H1 (cell line): ENCODE measurements at regions not wholly inside any gene's neighbourhood (a gene's known extent, or its start where the extent isn't known, plus 50 kb on each side); places are given as distances from the start of the nearest gene placed in this dataset.

Source experiments
- BCL11A ChIP-seq, 2 experiments: IDR thresholded peaks; one replicate each; pipeline ENCODE4 v1.6.1; 2011; ENCODE audit warnings: low read depth in 2 of 2, low read length in 2 of 2, mild to moderate bottlenecking in 2 of 2
- CHD7 ChIP-seq: fragments of 300-600 bp; sonication (generic); IDR thresholded peaks from 2 replicates; pipeline ENCODE4 v1.7.1; 2012; ENCODE audit warnings: low read length, moderate library complexity, mild to moderate bottlenecking, inconsistent platforms; ENCODE audit not compliant: insufficient replicate concordance
- EZH2 ChIP-seq: fragments of 200-600 bp; sonication (generic); IDR thresholded peaks from 2 replicates; pipeline ENCODE4 v1.7.1; 2012; ENCODE audit warnings: low read depth, mild to moderate bottlenecking, moderate library complexity, low read length, inconsistent platforms; ENCODE audit not compliant: severe bottlenecking
- GABPA ChIP-seq: IDR thresholded peaks from 2 replicates; pipeline ENCODE4 v1.6.1; 2011; ENCODE audit warnings: mild to moderate bottlenecking, low read length, moderate library complexity, borderline replicate concordance; ENCODE audit not compliant: insufficient read depth
- GTF2F1 ChIP-seq: IDR thresholded peaks from 2 replicates; pipeline ENCODE4 v1.6.1; 2012; ENCODE audit warnings: low read depth, low read length, improper control_type of control experiment, borderline replicate concordance
- MAFK ChIP-seq: IDR thresholded peaks from 2 replicates; pipeline ENCODE4 v1.6.1; 2012; ENCODE audit warnings: low read depth, mild to moderate bottlenecking, improper control_type of control experiment, low read length
- RNF2 ChIP-seq: fragments of 200-900, 300-1000 bp; sonication (generic); IDR thresholded peaks from 2 replicates; pipeline ENCODE4 v1.7.1; 2016; ENCODE audit warnings: borderline replicate concordance, low read depth, mild to moderate bottlenecking, antibody characterized with exemption, low read length; ENCODE audit not compliant: poor library complexity, severe bottlenecking; ENCODE audit errors: missing control alignments

- TF ChIP-seq CHD7 (no peak), GABPA (0 out of 2 replicates have a peak, but pooled peaks have one; percentile 8), RNF2 (no peak), MAFK (no peak), EZH2 (no peak), BCL11A (IDR thresholded peaks at IDR 0.05; ENCODE audit: low read depth in 2 of 2, low read length in 2 of 2) (no peak), GTF2F1 (no peak)
Observed at GRCh38 chr2:176638167-176639015, 369.1 kb downstream of the MTX2 start (continued).
